ENCODE measurements at regions not wholly inside any gene's neighbourhood (a gene's known extent, or its start where the extent isn't known, plus 50 kb on each side); places are given as distances from the start of the nearest gene placed in this dataset.
"Not testable (repeated sequence)": the region's sequence is repeated elsewhere in the genome, so short reads cannot be mapped to it uniquely, and the experiment has no call there.

DNA sequence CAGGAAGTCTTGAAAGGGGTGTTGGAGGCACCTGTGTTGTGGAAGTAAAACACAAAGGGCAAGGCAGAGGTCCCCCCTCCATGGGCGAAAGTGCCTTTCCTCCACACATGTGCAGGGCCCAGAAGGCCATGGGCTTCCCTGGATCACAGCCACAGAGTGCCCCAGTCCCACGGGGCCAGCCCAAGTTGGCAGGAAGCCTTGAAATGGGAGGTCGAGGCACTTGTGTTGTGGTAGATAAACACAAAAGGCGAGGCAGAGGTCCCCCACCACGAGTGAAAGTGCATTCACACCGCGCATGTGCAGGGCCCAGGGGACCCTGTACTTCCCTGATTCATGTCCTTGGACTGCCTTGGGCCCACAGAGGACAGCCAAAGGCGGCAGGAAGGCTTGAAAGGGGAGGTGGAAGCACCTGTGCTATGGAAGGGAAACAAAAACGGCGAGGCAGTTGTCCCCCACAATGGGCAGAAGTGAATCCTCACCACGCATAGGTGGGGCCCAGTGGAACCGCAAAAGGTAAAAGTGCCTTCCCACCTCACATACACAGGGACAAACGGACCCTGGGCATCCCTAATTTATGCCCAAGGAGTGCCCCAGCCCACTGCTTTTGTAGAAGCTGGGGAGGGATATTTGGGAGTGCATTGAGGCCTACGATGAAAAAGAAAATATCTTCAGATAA, 585.4 kb downstream of the ALG10 start:
- TF ChIP-seq, protein P1, sequence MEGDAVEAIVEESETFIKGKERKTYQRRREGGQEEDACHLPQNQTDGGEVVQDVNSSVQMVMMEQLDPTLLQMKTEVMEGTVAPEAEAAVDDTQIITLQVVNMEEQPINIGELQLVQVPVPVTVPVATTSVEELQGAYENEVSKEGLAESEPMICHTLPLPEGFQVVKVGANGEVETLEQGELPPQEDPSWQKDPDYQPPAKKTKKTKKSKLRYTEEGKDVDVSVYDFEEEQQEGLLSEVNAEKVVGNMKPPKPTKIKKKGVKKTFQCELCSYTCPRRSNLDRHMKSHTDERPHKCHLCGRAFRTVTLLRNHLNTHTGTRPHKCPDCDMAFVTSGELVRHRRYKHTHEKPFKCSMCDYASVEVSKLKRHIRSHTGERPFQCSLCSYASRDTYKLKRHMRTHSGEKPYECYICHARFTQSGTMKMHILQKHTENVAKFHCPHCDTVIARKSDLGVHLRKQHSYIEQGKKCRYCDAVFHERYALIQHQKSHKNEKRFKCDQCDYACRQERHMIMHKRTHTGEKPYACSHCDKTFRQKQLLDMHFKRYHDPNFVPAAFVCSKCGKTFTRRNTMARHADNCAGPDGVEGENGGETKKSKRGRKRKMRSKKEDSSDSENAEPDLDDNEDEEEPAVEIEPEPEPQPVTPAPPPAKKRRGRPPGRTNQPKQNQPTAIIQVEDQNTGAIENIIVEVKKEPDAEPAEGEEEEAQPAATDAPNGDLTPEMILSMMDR (IDR thresholded peaks at IDR 0.05): no peak
- no peak overlapping the region for H3K4me3 Mint-ChIP-seq (ENCODE audit: unreplicated experiment)

GRCh38 chr12:34613988-34614387, 591.7 kb downstream of the ALG10 start:
- not testable (repeated sequence) for H3K4me1 Mint-ChIP-seq (ENCODE audit: unreplicated experiment); H3K4me3 Mint-ChIP-seq (ENCODE audit: unreplicated experiment); H3K27ac Mint-ChIP-seq (ENCODE audit: unreplicated experiment); DNase-seq (ENCODE audit: extremely low spot score, unreplicated experiment); H3K27me3 Mint-ChIP-seq (ENCODE audit: unreplicated experiment); H3K36me3 Mint-ChIP-seq (ENCODE audit: unreplicated experiment)
- H3K9me3 Mint-ChIP-seq (ENCODE audit: unreplicated experiment): peaks cover 53% of the 10 kb centered on the region

More for the DNA sequence above, 585.4 kb downstream of the ALG10 start:
- no peaks in the 10 kb centered on the region for H3K4me1 Mint-ChIP-seq (ENCODE audit: unreplicated experiment)
- DNase-seq (ENCODE audit: extremely low spot score, unreplicated experiment): no peak
- H3K9me3 Mint-ChIP-seq (ENCODE audit: unreplicated experiment): peaks cover 15% of the 10 kb centered on the region
- H3K27ac Mint-ChIP-seq (ENCODE audit: unreplicated experiment): no peak overlapping the region
- no peaks in the 10 kb centered on the region for H3K36me3 Mint-ChIP-seq (ENCODE audit: unreplicated experiment)
- H3K27me3 Mint-ChIP-seq (ENCODE audit: unreplicated experiment): no peaks in the 10 kb centered on the region

DNA sequence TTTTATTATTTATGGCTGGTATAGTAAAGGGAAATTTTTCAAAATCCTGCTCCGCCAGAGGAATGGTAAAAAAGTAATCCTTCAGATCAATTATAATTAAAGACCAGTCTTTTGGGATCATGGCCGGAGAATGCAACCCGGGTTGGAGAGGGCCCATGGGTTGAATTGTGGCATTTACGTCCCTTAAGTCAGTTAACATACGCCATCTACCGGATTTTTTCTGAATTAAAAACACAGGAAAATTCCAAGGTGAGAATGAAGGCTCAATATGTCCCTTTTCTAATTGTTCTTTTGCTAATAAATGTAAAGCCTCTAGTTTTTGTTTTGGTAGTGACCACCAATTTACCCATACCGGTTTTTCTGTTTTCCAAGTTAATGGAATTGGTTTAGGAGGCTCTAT, 602.8 kb downstream of the ALG10 start:
- Mint-ChIP-seq H3K36me3 (ENCODE audit: unreplicated experiment) (no peaks in the 10 kb centered on the region), H3K9me3 (ENCODE audit: unreplicated experiment) (peaks cover 69% of the 10 kb centered on the region), H3K4me1 (ENCODE audit: unreplicated experiment) (no peaks in the 10 kb centered on the region), H3K27me3 (ENCODE audit: unreplicated experiment) (no peaks in the 10 kb centered on the region), H3K4me3 (ENCODE audit: unreplicated experiment) (no peak overlapping the region), H3K27ac (ENCODE audit: unreplicated experiment) (no peak overlapping the region)
- TF ChIP-seq, protein P1 (IDR thresholded peaks at IDR 0.05): peak; percentile 24
- DNase-seq (ENCODE audit: extremely low spot score, unreplicated experiment): no peak

DNA sequence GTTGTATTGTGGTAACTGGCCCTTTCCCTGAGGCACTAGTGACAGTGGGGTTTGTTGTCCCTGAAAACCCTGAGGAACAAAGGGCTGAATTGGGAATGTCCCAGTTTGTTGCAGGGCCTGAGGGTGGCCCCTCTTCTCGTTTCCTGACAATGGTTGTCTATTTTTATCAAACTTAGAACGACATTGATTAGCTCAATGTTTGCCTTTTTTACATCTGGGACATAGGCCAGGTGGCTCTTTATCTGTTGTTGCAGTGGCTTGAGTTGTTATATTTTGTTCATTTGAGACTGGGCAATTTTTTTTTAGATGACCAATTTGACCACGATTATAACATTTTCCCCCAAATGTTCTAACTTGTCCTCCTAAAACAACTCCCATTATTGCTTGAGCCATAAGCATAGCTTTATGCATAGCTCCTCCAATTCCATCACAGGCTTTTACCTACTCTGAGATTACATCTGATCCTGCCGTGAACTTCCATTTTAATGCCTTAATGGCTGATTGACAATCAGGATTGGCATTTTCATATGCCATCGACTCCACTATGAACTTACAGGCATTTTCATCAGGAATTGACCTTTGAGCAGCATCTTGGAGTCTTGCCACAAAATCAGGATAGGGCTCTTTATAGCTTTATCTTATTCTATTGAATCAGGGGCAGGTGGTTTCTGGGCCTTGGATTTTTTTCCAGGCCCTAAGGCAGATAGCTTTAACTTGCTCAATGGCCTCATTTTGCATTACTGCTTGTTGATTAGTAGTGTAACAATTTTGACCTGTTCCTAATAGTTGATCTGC, 604.3 kb downstream of the ALG10 start:
- no peak overlapping the region for H3K27ac Mint-ChIP-seq (ENCODE audit: unreplicated experiment)
- no peak overlapping the region for H3K4me3 Mint-ChIP-seq (ENCODE audit: unreplicated experiment)
- peaks cover 64% of the 10 kb centered on the region for H3K9me3 Mint-ChIP-seq (ENCODE audit: unreplicated experiment)
- no peaks in the 10 kb centered on the region for H3K4me1 Mint-ChIP-seq (ENCODE audit: unreplicated experiment)
- H3K27me3 Mint-ChIP-seq (ENCODE audit: unreplicated experiment): no peaks in the 10 kb centered on the region
- no peaks in the 10 kb centered on the region for H3K36me3 Mint-ChIP-seq (ENCODE audit: unreplicated experiment)
- no peak for DNase-seq (ENCODE audit: extremely low spot score, unreplicated experiment)
- TF ChIP-seq, protein P1 (IDR thresholded peaks at IDR 0.05): no peak

Data from osteocyte (in vitro differentiated cells).